ENCODE measurements at regions not wholly inside any gene's neighbourhood (a gene's known extent, or its start where the extent isn't known, plus 50 kb on each side); places are given as distances from the start of the nearest gene placed in this dataset.

GRCh38 chr14:100643426-100643825 lies 56.2 kb upstream of the BEGAIN start:
- 91 to 96% (median 96%) methylated on average over 8 of the region's 8 CpGs for WGBS, 4 donors
- peaks cover 0 to 14% (median 0%) of the 10 kb centered on the region in 9 donors for H3K27me3 ChIP-seq
- H3K9me3 ChIP-seq = no peaks in the 10 kb centered on the region
- no peak for DNase-seq
- H3K4me1 ChIP-seq = peaks cover 0 to 21% (median 0%) of the 10 kb centered on the region in 12 donors
- TF ChIP-seq, protein P1, sequence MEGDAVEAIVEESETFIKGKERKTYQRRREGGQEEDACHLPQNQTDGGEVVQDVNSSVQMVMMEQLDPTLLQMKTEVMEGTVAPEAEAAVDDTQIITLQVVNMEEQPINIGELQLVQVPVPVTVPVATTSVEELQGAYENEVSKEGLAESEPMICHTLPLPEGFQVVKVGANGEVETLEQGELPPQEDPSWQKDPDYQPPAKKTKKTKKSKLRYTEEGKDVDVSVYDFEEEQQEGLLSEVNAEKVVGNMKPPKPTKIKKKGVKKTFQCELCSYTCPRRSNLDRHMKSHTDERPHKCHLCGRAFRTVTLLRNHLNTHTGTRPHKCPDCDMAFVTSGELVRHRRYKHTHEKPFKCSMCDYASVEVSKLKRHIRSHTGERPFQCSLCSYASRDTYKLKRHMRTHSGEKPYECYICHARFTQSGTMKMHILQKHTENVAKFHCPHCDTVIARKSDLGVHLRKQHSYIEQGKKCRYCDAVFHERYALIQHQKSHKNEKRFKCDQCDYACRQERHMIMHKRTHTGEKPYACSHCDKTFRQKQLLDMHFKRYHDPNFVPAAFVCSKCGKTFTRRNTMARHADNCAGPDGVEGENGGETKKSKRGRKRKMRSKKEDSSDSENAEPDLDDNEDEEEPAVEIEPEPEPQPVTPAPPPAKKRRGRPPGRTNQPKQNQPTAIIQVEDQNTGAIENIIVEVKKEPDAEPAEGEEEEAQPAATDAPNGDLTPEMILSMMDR (IDR thresholded peaks at IDR 0.05) = no peak
- no peak overlapping the region for H3K27ac ChIP-seq
- intact Hi-C loops (cut with DNase I) = loop anchor here in 3 of 10 donors (5.0 to 10.0 kb wide), 3 partner anchors 109 to 201 kb away; no protein-coding TSS in a partner anchor
- no peaks in the 10 kb centered on the region for H3K36me3 ChIP-seq
- no peak for ATAC-seq
- no peak overlapping the region for H3K4me3 ChIP-seq

DNA sequence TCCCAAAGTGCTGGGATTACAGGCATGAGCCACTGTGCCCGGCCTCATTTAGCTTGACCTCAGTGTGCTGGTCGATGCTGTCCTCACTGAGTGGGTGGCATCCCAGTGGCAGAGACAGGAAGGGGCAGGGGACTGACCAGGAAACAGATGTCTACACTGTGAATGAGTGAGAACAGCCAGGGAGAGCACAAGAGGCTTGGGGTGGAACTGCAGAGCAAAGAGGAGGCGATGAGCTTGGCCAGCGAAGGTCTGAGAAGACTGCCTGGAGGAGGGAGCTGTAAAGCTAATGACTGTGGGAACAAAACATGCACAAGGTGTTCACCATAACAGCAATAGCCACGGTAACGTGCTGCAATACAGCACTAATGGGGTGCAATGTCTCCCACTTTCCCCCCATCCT lies 57.2 kb upstream of the BEGAIN start:
- intact Hi-C loops (cut with DNase I) = loop anchor here in 7 of 10 donors (2.0 to 10.0 kb wide), 7 partner anchors 98 to 262 kb away; no protein-coding TSS in a partner anchor

GRCh38 chr14:100644784-100645183 lies 57.6 kb upstream of the BEGAIN start:
- WGBS, 4 donors = 50 to 57% (median 53%) methylated on average over 8 of the region's 8 CpGs
- intact Hi-C loops (cut with DNase I) = loop anchor here in 9 of 10 donors (1.0 to 10.0 kb wide), 10 partner anchors 98 to 262 kb away; no protein-coding TSS in a partner anchor
- peaks cover 0 to 18% (median 0%) of the 10 kb centered on the region in 12 donors for H3K4me1 ChIP-seq
- peaks cover 0 to 14% (median 0%) of the 10 kb centered on the region in 9 donors for H3K27me3 ChIP-seq
- H3K36me3 ChIP-seq = no peaks in the 10 kb centered on the region
- ATAC-seq (no peak), DNase-seq (no peak)
- H3K4me3 ChIP-seq = no peak overlapping the region
- TF ChIP-seq, protein P1 (IDR thresholded peaks at IDR 0.05) = no peak
- no peak for TF ChIP-seq POLR2A (IDR thresholded peaks at IDR 0.05)
- H3K9me3 ChIP-seq = no peaks in the 10 kb centered on the region
- H3K27ac ChIP-seq = no peak overlapping the region

More for the DNA sequence above, 57.2 kb upstream of the BEGAIN start:
- H3K27me3 ChIP-seq = peaks cover 0 to 14% (median 0%) of the 10 kb centered on the region in 9 donors
- H3K27ac ChIP-seq = no peak overlapping the region
- no peak for TF ChIP-seq POLR2A (IDR thresholded peaks at IDR 0.05)
- TF ChIP-seq, protein P1 (IDR thresholded peaks at IDR 0.05) = no peak
- H3K4me3 ChIP-seq = no peak overlapping the region
- H3K4me1 ChIP-seq = peaks cover 0 to 21% (median 0%) of the 10 kb centered on the region in 12 donors
- H3K9me3 ChIP-seq = no peaks in the 10 kb centered on the region
- no peaks in the 10 kb centered on the region for H3K36me3 ChIP-seq
- WGBS, 4 donors = 60 to 79% (median 70%) methylated on average over 6 of the region's 6 CpGs
- ATAC-seq (no peak), DNase-seq (no peak)

DNA sequence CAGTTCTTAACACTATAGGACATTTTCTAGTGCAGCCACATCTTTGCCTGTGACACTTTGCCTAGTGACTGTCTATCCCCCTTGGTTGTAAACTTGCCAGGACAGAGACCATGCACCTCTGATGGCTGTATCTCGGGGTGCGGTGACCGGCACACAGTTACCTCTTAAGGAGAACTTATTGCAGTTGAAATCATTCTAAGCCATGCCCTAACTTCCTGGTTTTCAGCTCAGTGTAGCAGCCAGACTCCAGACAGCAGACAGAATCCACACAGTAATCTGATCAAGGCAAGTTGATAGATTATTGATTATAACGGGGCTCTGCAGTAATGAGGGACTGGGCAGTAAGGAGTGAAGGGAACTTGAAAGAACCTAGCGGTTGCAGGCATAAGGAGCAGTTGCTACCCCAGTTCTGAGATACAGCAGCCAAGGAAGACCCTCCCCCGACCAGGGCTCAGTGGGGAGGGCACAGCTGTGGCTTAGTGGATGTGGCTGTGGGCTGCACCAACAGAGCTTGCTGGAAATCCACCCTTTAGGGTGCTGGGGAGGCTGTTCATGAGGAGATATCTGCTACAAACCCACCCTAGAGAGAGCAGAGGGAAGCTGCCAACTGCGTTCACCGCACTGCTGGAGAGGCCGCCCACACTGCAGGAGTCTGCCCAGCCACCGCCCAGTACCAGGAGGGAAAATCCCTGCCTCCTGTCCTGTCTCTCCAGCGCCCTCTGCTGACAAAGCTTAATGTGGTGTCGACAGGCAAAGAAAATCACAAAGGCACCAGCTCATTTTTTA lies 58.2 kb upstream of the BEGAIN start:
- peaks cover 0 to 13% (median 0%) of the 10 kb centered on the region in 12 donors for H3K4me1 ChIP-seq
- DNase-seq = peak; percentile 73 to 88 (median 83)
- H3K27ac ChIP-seq = no peak overlapping the region
- intact Hi-C loops (cut with DNase I) = loop anchor here in 9 of 10 donors (1.0 to 10.0 kb wide), 10 partner anchors 99 to 263 kb away; no protein-coding TSS in a partner anchor
- H3K27me3 ChIP-seq = peaks cover 0 to 9% (median 0%) of the 10 kb centered on the region in 9 donors
- WGBS, 4 donors = 36 to 55% (median 39%) methylated on average over 7 to 12 of the region's 12 CpGs
- ATAC-seq = peak; percentile 55 to 90 (median 87)
- H3K9me3 ChIP-seq = no peaks in the 10 kb centered on the region
- no peaks in the 10 kb centered on the region for H3K36me3 ChIP-seq
- no peak for TF ChIP-seq POLR2A (IDR thresholded peaks at IDR 0.05)
- TF ChIP-seq, protein P1 (IDR thresholded peaks at IDR 0.05) = peak; percentile 49 to 85 (median 70)
- H3K4me3 ChIP-seq = no peak overlapping the region
